Islet precursor cell (in vitro differentiated cells): ENCODE measurements at regions not wholly inside any gene's neighbourhood (a gene's known extent, or its start where the extent isn't known, plus 50 kb on each side); places are given as distances from the start of the nearest gene placed in this dataset.
A peak's percentile ranks its signal among the peaks of the same experiment; 100 is the strongest.
"Not testable (repeated sequence)": the region's sequence is repeated elsewhere in the genome, so short reads cannot be mapped to it uniquely, and the experiment has no call there.

Experiments used
- DNase-seq: peaks from one replicate; pipeline ENCODE4 v3.0.0-alpha.2; 2018

- DNase-seq = no peak
Observed at GRCh38 chr17:83204230-83204725, 124.9 kb downstream of the METRNL start.

- not testable (repeated sequence) for DNase-seq
Observed at GRCh38 chr17:83204736-83205386, 125.5 kb downstream of the METRNL start.

GRCh38 chr17:83205387-83206035 lies 126.1 kb downstream of the METRNL start:
- not testable (repeated sequence) for DNase-seq

GRCh38 chr17:83206036-83206394 lies 126.6 kb downstream of the METRNL start:
- not testable (repeated sequence) for DNase-seq

- DNase-seq = not testable (repeated sequence)
Observed at GRCh38 chr17:83206819-83207588, 127.6 kb downstream of the METRNL start.

GRCh38 chr17:83247001-83247400 lies 167.6 kb downstream of the METRNL start:
- DNase-seq = peak; percentile 67
